GM21423 (cell line): ENCODE measurements at regions not wholly inside any gene's neighbourhood (a gene's known extent, or its start where the extent isn't known, plus 50 kb on each side); places are given as distances from the start of the nearest gene placed in this dataset.
"Not testable (repeated sequence)": the region's sequence is repeated elsewhere in the genome, so short reads cannot be mapped to it uniquely, and the experiment has no call there.

Experiments used
- ATAC-seq: cut with Tn5 transposase; IDR thresholded peaks from one replicate; pipeline ENCODE4 v1.9.1; 2021; ENCODE audit warnings: mild to moderate bottlenecking, moderate library complexity; ENCODE audit not compliant: unreplicated experiment

DNA sequence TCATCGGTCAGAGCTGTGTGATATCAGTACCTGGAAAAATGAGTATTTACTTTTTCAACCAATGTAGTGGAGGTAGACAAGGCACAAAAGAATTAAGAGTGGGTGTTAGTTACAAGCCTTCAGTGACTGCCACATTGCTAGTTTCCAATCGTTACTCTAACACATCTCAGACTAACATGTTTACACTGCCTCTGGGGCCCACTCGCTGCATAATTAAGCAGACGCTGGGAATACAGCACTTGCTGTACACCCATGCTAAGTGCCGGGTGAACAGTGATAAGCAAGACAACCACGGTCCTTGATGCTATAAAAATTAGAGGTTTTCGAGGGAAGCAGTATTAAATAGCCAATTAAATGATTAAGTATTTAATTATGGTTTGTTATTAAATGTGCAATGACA is 1147.6 kb downstream of the AACS start:
- ATAC-seq = no peak

DNA sequence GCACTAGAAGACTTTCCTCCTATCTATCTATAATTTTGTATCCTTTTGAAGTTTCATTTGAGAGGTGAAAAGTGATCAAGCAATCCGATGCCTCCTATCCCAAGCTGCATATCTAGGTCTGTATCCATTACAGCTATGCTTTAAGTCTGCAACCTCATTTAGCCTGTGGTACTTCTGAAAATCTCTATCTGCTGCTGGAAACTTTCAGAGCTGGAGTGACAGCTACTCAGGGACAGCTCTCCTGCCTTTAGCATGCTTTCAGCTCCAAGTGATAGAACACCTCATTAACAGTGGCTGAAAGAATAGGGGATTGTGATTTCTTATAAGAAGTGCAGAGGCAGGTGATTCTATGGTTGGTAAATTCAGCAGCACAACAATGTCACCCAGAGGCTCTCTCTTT is 1153.5 kb downstream of the AACS start:
- ATAC-seq = no peak

GRCh38 chr12:126219139-126219538 is 1153.9 kb downstream of the AACS start:
- ATAC-seq = no peak

DNA sequence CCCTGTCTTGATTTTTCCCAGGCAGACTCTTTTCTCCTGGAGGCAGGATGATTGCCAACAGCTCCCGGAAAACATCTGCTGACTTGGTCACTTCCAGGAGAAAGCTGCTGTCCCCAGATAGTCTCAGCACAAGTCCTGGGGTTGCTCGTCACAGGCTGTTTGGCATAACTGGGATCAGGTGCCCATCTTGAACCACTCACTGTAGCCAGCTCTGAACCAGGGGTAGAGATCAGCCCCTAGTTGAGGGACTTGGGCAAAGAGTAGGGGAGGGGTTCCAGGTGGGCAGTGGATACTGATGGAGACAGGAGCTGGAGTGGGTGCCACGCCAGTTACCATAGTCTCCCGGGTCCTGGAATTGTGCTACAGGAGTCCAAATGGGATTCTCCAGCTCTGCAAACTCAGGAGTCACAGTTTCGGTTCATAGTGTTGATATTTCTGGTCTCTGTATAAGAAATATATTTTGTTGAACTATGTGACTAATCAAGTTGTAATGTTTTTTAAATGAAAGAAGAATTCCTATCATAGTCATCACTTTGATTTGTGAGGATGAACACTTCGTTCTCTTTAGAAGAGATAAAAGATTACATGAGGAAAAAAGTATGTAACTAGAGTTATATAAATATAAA is 1154.5 kb downstream of the AACS start:
- no peak for ATAC-seq

- no peak for ATAC-seq
Measured at GRCh38 chr12:126224032-126224431, 1158.8 kb downstream of the AACS start.

GRCh38 chr12:126228936-126229335 is 1163.7 kb downstream of the AACS start:
- no peak for ATAC-seq

- ATAC-seq = no peak
Measured at GRCh38 chr12:126232711-126233110, 1167.5 kb downstream of the AACS start.

DNA sequence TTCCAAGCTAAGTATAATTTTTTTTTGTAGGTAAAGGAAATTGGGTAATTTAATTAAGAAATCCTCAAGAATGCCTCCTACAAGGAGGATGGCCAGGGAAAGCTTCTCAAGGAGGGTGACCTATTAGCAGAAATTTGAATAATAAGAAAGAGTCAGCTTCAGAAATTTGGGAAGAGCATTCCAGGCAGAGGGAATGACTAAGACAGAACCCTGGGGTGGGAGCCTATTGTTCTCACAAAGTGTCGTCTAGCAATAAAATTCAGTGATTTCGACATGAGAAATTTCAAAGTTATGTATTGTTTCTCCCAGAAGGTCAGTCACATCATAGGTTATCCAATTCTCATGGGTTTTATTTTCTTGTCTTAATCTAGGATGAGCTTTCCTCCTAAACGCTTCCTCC is 1168.4 kb downstream of the AACS start:
- ATAC-seq = no peak

DNA sequence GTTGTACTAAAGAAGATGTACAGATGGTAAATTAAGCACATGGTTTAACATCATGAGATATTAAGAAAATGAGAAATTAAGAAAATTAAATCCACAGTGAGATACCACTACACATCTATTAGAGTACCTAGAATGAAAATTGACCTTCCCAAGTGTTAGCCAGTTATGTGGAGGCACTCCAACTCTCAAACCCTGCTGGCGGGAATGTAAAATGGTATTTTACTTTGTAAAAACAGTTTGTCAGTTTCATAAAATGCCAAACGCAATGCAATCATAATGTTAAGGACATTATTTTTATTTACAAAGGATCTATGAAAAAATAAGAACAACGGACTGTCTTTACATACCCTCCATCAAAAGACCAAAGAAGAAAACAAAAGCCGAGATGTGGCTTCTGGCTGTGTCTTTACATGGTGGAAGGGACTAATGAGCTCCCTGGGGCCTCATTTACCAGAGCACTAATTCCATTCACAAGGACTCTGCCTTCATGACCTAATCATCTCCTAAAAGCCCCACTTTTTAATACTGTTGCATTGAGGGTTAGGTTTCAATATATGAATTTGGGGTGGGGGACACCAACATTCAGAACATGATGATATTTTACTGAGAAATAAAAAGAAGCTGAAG is 1178.7 kb downstream of the AACS start:
- no peak for ATAC-seq

GRCh38 chr12:126247936-126248335 is 1182.7 kb downstream of the AACS start:
- ATAC-seq = no peak

DNA sequence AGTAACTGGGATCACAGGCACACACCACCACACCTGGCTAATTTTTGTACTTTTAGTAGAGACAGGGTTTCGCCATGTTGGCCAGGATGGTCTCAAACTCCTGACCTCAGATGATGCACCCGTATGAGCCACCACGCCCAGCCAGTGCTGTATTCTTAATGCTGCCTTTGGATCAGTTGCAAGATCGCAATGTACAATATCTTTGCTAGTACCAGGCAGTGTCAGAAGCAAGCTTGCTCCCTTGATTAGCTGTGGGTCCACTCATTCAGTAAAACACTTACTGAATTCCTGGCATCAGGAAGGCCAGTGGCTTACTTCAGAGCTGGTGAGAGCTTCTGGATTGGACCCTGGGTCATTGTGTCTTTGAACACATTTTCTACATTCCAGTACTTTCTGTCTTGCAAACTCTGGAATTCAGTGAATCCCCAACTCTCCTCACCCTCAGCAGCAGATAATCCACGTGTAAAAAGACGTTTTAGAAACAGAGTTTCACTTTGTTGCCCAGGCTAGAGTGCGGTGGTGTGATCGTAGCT is 1183.7 kb downstream of the AACS start:
- no peak for ATAC-seq

DNA sequence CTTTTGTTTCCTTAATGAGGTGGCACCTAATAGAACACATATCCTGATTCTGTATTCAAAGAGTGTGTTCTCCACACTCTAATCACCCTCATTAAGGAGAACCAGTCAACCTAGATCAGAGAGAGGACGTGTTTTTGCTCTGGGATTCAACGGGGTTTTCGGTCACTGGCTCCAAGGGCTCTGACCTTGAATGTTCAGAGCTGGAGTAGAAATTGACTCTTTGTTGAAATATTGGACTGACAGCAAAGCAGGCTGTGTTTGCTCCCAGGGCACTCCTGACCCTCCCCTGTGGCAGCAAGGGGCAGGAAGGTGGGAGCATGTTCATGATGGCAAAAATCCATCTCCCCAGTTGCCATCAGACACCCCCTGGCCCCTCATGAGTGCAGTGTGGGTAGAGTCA is 1193.0 kb downstream of the AACS start:
- ATAC-seq = no peak

DNA sequence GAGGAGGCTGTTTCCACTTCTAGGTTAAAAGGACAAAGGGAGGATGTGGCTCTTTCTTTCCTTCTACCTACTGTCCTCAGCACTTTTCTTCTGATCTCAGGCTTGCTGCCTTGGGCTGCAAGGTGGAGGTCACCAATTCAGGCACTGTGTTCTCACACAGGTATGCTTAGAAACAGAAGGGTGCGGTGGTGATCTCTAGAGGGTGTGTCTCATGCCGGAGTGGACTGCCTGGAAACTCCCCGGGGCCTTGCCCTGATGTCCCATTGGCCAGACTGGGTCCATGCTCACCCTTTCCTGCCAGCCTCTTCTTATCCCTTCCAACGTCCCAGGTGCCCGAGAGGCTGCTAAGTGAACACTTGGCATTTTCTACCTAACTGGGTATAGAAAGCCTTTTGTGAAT is 1197.6 kb downstream of the AACS start:
- ATAC-seq = no peak

- ATAC-seq = no peak
Measured at GRCh38 chr12:126268222-126268621, 1203.0 kb downstream of the AACS start.

DNA sequence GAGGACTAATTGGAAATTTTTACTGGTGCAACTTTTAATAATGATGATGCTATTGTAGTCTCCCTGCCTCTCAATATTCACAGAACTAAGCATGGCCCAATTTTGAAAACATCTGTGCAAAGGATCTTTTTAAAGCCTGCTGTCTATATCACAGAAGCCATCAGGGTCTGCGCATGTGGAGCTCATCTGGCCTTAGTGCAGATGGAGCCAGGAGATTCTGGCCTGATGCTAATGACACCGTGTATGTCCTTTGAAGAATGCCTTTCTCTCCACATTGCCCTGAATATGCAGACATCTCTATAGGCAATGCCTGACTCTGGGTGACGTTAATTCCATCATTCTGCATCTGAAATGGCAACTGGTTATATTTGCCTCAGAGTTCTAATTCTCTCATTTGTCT is 1205.9 kb downstream of the AACS start:
- ATAC-seq = no peak

GRCh38 chr12:126282691-126283090 is 1217.5 kb downstream of the AACS start:
- ATAC-seq = no peak

- no peak for ATAC-seq
Measured at GRCh38 chr12:126286203-126286602, 1221.0 kb downstream of the AACS start.

DNA sequence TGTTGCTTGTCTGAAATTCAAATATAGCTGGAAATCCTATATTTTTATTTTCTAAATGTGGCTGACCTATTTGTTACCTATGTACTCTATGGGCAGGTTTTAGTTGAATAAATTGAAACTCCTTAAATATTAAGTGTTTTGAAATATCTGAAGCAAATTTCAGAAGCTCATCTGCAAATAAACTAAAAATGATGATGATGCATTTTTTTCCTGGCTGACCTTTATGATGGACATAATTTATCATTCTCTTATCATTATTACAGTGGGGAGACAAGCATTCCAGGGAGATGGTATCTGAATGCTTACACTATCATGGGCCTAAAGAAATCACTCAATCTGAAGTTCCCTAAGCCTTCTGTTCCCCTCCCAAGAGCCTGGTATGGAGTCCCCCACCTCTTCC is 1225.2 kb downstream of the AACS start:
- no peak for ATAC-seq

- not testable (repeated sequence) for ATAC-seq
Measured at GRCh38 chr12:126291987-126292386, 1226.8 kb downstream of the AACS start.

GRCh38 chr12:126295652-126296051 is 1230.4 kb downstream of the AACS start:
- ATAC-seq = no peak

DNA sequence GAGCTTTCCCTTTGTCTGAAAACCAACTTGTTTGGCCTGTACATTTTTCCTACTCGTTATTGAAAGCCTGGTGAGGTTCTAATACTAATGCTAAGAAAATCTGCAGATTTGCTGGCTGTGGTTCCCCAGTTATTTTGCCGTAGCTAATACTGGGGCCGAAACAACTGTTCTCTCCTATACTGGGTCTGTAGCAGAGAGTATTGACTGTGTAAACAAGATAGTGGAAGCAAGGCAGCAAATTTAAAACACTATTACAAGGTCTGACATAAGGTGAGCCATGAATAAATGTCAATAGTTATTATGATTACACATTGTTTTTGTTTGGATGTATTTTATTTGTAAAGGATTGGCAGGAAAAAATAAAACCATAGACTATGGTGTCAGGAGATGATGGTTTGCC is 1244.0 kb downstream of the AACS start:
- no peak for ATAC-seq

- no peak for ATAC-seq
Measured at GRCh38 chr12:126312457-126312856, 1247.2 kb downstream of the AACS start.

DNA sequence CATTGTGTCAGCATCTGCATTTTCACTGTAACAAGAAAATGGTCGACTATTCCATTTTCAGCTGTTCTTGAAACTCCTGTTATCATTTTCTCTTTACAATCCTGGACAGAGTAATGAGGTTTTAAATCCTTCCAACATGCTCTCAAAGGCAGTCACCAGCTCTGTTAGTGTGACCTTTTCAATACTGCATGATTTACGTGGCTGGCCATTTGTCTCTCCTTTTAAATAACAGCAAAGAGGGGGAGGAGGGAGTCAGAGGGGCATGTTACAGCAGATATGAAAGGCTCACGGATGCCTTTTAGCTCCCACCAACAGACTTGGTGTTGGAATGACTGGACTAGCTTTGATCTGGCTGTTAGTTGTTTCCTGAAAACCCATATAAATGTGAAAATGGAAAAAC is 1251.2 kb downstream of the AACS start:
- no peak for ATAC-seq
